ENCODE measurements at regions not wholly inside any gene's neighbourhood (a gene's known extent, or its start where the extent isn't known, plus 50 kb on each side); places are given as distances from the start of the nearest gene placed in this dataset.

DNA sequence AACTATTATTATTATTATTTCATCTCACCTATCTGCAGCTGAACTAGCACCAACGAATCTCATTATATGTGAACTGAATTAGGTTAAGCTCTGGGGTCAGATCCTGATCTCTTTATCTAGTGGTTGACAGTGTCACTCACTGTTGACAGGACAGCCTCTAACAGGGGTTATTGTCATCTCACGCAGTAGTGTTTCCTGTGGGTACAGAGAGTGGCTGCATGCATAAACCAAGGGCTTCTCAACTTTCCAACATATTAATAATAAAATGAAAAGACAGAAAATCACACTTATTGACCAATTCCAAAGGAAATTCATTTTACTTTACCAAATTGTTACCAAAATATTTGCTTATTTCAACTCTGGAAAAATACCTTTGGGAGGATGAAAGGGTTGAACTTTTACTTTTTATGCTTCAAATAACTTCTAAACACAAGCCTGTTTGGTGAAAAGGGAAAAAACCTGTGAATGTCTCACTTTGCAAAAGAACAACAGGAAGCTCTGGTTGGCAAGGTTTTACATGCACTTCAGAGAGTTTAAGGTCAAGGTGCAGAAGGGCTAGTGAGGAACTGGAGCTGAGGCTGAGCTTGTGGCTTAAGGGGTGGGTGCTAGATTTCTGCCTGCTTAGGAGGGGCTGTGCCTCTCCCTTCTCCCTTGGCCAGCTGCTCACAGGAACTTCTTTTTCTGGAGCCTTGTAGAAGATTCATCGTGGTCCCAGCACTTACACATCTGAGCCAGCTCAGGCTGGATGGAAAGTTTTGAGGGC is 72.6 kb downstream of the CTAGE1 start:
- WGBS, 2 donors = 54 to 55% methylated on average over 3 of the region's 3 CpGs
- Histone ChIP-seq H3K36me3 (no peaks in the 10 kb centered on the region), H3K9me3 (no peaks in the 10 kb centered on the region), H3K4me1 (peaks cover 0 to 43% (median 13%) of the 10 kb centered on the region in 4 donors), H3K4me3 (no peak overlapping the region), H3K27me3 (peaks cover 0 to 29% of the 10 kb centered on the region in 2 donors), H3K27ac (peak overlapping the region in 2 of 4 donors; percentile 48 to 77)
- no peak for DNase-seq (ENCODE audit: low spot score in 2 of 2)
- no peak for TF ChIP-seq POLR2A (IDR thresholded peaks at IDR 0.05)
- TF ChIP-seq EP300 (IDR thresholded peaks at IDR 0.05) = no peak
- TF ChIP-seq, protein P1, sequence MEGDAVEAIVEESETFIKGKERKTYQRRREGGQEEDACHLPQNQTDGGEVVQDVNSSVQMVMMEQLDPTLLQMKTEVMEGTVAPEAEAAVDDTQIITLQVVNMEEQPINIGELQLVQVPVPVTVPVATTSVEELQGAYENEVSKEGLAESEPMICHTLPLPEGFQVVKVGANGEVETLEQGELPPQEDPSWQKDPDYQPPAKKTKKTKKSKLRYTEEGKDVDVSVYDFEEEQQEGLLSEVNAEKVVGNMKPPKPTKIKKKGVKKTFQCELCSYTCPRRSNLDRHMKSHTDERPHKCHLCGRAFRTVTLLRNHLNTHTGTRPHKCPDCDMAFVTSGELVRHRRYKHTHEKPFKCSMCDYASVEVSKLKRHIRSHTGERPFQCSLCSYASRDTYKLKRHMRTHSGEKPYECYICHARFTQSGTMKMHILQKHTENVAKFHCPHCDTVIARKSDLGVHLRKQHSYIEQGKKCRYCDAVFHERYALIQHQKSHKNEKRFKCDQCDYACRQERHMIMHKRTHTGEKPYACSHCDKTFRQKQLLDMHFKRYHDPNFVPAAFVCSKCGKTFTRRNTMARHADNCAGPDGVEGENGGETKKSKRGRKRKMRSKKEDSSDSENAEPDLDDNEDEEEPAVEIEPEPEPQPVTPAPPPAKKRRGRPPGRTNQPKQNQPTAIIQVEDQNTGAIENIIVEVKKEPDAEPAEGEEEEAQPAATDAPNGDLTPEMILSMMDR (IDR thresholded peaks at IDR 0.05) = no peak

DNA sequence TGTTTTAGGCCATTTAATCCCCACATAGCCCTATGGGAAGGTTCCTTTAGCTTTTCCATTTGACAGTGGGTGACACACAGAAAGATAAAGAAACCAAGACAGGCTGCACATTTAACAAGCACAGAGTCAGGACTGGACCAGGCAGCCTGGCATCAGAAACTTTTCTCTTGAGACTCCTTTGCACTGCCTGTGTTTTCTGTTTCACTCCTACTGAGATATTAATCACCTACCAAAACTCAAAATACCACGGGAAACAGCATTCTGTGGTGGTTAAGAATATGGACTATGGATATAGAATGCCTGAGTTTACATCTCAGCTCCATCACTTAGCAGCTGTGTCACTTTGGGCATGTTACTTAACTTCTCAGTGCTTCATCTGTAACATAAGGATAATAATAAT is 73.3 kb downstream of the CTAGE1 start:
- TF ChIP-seq POLR2A (IDR thresholded peaks at IDR 0.05) (no peak), EP300 (IDR thresholded peaks at IDR 0.05) (no peak)
- TF ChIP-seq, protein P1 (IDR thresholded peaks at IDR 0.05) = no peak
- DNase-seq (ENCODE audit: low spot score in 2 of 2) = no peak
- Histone ChIP-seq H3K27ac (no peak overlapping the region), H3K9me3 (no peaks in the 10 kb centered on the region), H3K4me3 (no peak overlapping the region), H3K27me3 (peaks cover 0 to 23% of the 10 kb centered on the region in 2 donors), H3K36me3 (no peaks in the 10 kb centered on the region), H3K4me1 (peaks cover 0 to 37% (median 13%) of the 10 kb centered on the region in 4 donors)
- 59 to 84% methylated on average over 1 of the region's 1 CpG for WGBS, 2 donors

DNA sequence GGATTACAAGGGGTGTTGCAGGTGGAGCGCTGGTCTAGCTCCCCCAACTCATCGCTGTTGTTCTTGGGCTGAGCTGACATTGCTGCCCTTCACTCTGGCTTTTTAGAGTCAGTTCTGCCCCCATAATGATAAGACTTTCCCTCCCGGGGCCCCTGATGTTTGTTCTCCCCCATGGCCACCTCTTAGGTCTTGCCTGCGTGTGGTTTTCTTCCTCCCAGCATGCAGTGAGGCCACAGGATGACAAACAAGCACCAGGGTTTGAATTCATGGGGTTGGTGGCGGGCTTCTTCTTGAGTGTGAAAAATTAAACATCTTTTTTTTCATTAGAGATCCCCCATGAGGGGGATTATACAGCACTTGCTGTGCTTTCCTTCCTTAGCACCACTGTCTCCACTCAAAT is 74.1 kb downstream of the CTAGE1 start:
- H3K4me1 ChIP-seq = peaks cover 0 to 29% (median 13%) of the 10 kb centered on the region in 4 donors
- peaks cover 0 to 15% of the 10 kb centered on the region in 2 donors for H3K27me3 ChIP-seq
- WGBS, 2 donors = 85 to 87% methylated on average over 5 of the region's 5 CpGs
- DNase-seq (ENCODE audit: low spot score in 2 of 2) = no peak
- H3K36me3 ChIP-seq = no peaks in the 10 kb centered on the region
- no peak overlapping the region for H3K4me3 ChIP-seq
- H3K27ac ChIP-seq = no peak overlapping the region
- no peaks in the 10 kb centered on the region for H3K9me3 ChIP-seq
- TF ChIP-seq EP300 (IDR thresholded peaks at IDR 0.05) (no peak), POLR2A (IDR thresholded peaks at IDR 0.05) (no peak)
- TF ChIP-seq, protein P1 (IDR thresholded peaks at IDR 0.05) = no peak

DNA sequence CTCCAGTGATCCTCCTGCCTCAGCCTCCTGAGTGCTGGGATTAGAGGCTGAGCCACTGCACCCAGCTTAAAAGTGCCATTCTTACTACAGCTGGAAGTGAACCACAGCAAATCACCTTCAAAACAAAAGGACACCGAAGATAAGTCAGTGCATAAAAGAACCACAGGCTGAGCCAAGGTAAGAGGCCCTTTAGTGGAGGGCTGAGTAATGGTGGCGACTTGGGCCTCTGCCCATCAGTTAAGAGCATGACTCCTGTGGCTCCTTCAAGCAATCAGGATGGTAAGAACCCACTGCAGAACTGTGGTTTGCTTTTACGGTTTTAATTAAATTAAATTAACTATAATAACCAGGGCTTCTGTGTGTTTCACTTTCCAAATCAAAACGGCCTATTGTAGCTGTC is 75.1 kb downstream of the CTAGE1 start:
- no peak overlapping the region for H3K4me3 ChIP-seq
- H3K9me3 ChIP-seq = no peaks in the 10 kb centered on the region
- no peaks in the 10 kb centered on the region for H3K36me3 ChIP-seq
- no peak overlapping the region for H3K27ac ChIP-seq
- no peak for TF ChIP-seq EP300 (IDR thresholded peaks at IDR 0.05)
- no peak for TF ChIP-seq POLR2A (IDR thresholded peaks at IDR 0.05)
- TF ChIP-seq, protein P1 (IDR thresholded peaks at IDR 0.05) = no peak
- no peak for DNase-seq (ENCODE audit: low spot score in 2 of 2)
- peaks cover 0 to 25% (median 12%) of the 10 kb centered on the region in 4 donors for H3K4me1 ChIP-seq
- peaks cover 0 to 8% of the 10 kb centered on the region in 2 donors for H3K27me3 ChIP-seq
- WGBS, 2 donors = 74 to 75% methylated on average over 4 of the region's 4 CpGs

GRCh38 chr18:22340331-22340730 is 77.4 kb downstream of the CTAGE1 start:
- WGBS, 2 donors = 74 to 92% methylated on average over 3 of the region's 3 CpGs
- DNase-seq (ENCODE audit: low spot score in 2 of 2) = no peak
- TF ChIP-seq EP300 (IDR thresholded peaks at IDR 0.05) = no peak
- TF ChIP-seq, protein P1 (IDR thresholded peaks at IDR 0.05) = no peak
- TF ChIP-seq POLR2A (IDR thresholded peaks at IDR 0.05) = no peak
- Histone ChIP-seq H3K27ac (no peak overlapping the region), H3K4me3 (no peak overlapping the region), H3K4me1 (peaks cover 0 to 20% (median 0%) of the 10 kb centered on the region in 4 donors), H3K9me3 (no peaks in the 10 kb centered on the region), H3K27me3 (no peaks in the 10 kb centered on the region), H3K36me3 (no peaks in the 10 kb centered on the region)

Measured in tibial nerve (tissue), 4 donors.